ENCODE measurements at regions not wholly inside any gene's neighbourhood (a gene's known extent, or its start where the extent isn't known, plus 50 kb on each side); places are given as distances from the start of the nearest gene placed in this dataset.

DNA sequence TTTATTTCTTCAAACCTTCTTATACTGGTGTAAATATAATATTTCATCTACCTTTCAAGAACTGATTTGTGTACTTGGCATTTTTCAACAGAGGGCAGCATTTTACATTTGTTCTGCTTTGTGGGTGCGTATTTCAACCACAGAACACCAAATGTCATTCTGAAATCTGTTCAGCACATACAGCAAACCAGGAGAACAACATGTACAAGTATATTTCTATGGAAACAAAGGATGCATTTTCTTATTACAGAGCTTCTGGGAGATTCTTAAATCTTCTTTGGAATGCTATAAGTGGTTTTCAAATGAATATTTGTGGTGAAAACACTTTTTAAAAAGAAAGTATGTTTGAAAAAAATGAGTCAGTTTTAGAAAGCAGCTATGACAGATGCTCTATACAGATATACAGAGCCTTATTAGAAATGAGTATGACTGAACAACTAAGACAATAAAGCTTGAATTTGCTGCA lies 946.0 kb downstream of the FAM181B start:
- TF ChIP-seq POLR2AphosphoS5 (IDR thresholded peaks at IDR 0.05; ENCODE audit: low read depth, low read length), result no peak
- TF ChIP-seq TAF1 (IDR thresholded peaks at IDR 0.05; ENCODE audit: borderline replicate concordance, low read depth, low read length), result no peak
- no peak for TF ChIP-seq POLR2A (IDR thresholded peaks at IDR 0.05; ENCODE audit: low read depth, low read length)

All from GM12892 (cell line).